ENCODE measurements at regions not wholly inside any gene's neighbourhood (a gene's known extent, or its start where the extent isn't known, plus 50 kb on each side); places are given as distances from the start of the nearest gene placed in this dataset.

DNA sequence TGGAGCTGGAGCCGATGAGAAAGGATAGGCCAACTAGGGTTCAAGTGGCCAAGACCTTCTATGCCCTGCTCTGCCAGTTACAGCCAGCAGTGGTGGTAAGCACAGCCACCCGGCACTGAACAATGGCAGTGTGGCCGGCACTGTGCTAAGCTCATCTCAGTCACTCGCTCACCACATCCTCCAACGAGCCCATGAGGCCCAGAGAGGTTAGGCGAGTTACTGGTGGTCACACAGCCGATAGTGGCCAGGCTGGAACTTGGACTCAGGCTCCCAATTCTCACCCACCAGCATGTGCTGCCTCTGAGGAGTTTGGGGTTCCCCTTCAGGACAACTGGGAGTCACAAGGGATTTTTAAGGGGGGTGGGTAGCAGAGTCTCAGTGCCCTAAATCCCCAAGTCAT is 66.4 kb downstream of the IGLL1 start:
- Histone ChIP-seq H3K4me1 (no peaks in the 10 kb centered on the region), H3K4me3 (no peak overlapping the region), H3K27me3 (no peaks in the 10 kb centered on the region), H3K9me3 (no peaks in the 10 kb centered on the region), H3K27ac (no peak overlapping the region), H3K36me3 (no peaks in the 10 kb centered on the region)
- ATAC-seq (ENCODE audit: low FRiP score in 2 of 2) (no peak), DNase-seq (no peak)
- WGBS, 2 donors = 93% methylated on average over 5 to 7 of the region's 7 CpGs
- TF ChIP-seq, protein P1, sequence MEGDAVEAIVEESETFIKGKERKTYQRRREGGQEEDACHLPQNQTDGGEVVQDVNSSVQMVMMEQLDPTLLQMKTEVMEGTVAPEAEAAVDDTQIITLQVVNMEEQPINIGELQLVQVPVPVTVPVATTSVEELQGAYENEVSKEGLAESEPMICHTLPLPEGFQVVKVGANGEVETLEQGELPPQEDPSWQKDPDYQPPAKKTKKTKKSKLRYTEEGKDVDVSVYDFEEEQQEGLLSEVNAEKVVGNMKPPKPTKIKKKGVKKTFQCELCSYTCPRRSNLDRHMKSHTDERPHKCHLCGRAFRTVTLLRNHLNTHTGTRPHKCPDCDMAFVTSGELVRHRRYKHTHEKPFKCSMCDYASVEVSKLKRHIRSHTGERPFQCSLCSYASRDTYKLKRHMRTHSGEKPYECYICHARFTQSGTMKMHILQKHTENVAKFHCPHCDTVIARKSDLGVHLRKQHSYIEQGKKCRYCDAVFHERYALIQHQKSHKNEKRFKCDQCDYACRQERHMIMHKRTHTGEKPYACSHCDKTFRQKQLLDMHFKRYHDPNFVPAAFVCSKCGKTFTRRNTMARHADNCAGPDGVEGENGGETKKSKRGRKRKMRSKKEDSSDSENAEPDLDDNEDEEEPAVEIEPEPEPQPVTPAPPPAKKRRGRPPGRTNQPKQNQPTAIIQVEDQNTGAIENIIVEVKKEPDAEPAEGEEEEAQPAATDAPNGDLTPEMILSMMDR (IDR thresholded peaks at IDR 0.05) = no peak
- TF ChIP-seq EP300 (IDR thresholded peaks at IDR 0.05) = no peak
- TF ChIP-seq POLR2AphosphoS5 (IDR thresholded peaks at IDR 0.05) = no peak
- no peak for TF ChIP-seq POLR2A (IDR thresholded peaks at IDR 0.05)

DNA sequence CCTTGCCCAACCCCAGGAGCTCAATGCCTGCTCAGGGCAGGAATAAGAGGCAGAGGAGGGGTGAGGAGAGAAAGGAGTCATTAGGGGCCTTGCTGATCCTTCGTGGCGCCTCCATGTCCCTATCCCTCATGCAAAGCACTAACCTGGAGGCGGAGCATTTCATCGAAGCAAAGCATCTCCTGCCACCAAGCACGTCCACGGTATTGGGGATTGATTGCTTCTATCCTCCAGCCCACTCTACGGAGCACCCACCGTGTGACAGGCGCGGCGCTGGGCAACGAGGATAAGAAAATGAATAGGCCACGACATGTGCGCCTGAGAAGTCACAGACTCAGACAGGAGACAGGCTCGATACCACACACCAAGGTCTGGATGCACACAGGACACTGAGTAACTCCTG is 67.0 kb downstream of the IGLL1 start:
- 92 to 93% methylated on average over 15 of the region's 15 CpGs for WGBS, 2 donors
- Histone ChIP-seq H3K27ac (no peak overlapping the region), H3K27me3 (no peaks in the 10 kb centered on the region), H3K4me3 (no peak overlapping the region), H3K4me1 (no peaks in the 10 kb centered on the region), H3K9me3 (no peaks in the 10 kb centered on the region), H3K36me3 (no peaks in the 10 kb centered on the region)
- ATAC-seq (ENCODE audit: low FRiP score in 2 of 2) = no peak
- TF ChIP-seq, protein P1 (IDR thresholded peaks at IDR 0.05) = no peak
- TF ChIP-seq EP300 (IDR thresholded peaks at IDR 0.05) (no peak), POLR2AphosphoS5 (IDR thresholded peaks at IDR 0.05) (no peak), POLR2A (IDR thresholded peaks at IDR 0.05) (no peak)
- no peak for DNase-seq

DNA sequence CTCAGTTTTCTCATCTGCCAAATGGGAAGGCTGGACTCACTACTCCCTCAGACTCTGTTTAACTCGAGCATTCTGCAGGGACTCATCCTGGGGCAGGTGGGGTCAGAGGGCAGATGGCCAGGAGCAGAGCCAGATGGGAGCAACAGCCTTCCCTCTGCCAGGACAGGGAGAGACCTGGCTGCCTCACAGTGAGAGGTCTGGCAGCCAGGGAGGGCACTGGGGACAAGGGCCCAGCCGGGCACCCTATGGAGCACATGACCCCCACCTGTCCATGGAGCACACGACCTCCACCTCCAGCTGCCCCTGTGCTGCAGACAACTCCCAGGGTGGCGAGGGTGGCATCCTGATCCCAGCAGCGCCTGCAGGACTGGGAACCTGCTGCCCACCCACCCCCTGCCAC is 67.4 kb downstream of the IGLL1 start:
- ATAC-seq (ENCODE audit: low FRiP score in 2 of 2) = no peak
- H3K27me3 ChIP-seq = no peaks in the 10 kb centered on the region
- H3K9me3 ChIP-seq = no peaks in the 10 kb centered on the region
- H3K4me1 ChIP-seq = no peaks in the 10 kb centered on the region
- no peaks in the 10 kb centered on the region for H3K36me3 ChIP-seq
- no peak overlapping the region for H3K27ac ChIP-seq
- WGBS, 2 donors = 84% methylated on average over 5 of the region's 5 CpGs; no CpG with 5 or more reads in 1 of the 2 donors
- TF ChIP-seq, protein P1 (IDR thresholded peaks at IDR 0.05) = no peak
- TF ChIP-seq POLR2A (IDR thresholded peaks at IDR 0.05) = no peak
- no peak for TF ChIP-seq EP300 (IDR thresholded peaks at IDR 0.05)
- no peak for TF ChIP-seq POLR2AphosphoS5 (IDR thresholded peaks at IDR 0.05)
- DNase-seq = no peak
- no peak overlapping the region for H3K4me3 ChIP-seq

DNA sequence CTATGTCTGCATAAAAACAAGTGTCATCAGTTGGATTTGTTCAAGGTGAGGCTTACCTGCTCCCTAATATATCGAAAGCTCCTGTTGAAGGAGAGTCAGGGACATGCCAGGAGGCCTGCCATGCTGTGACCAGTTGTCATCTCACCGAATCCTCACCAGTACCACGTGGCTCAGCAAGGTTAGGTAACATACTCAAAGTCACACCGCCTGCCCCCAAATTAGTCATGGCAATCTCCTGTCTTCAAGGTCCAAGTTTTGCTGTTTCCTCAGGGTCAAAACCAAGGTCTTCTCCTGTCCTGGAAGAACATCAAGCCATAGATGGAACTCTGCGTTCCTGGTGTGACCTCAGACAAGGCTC is 67.8 kb downstream of the IGLL1 start:
- DNase-seq (no peak), ATAC-seq (ENCODE audit: low FRiP score in 2 of 2) (no peak)
- WGBS, 2 donors = 88 to 100% methylated on average over 2 to 5 of the region's 5 CpGs
- Histone ChIP-seq H3K27me3 (no peaks in the 10 kb centered on the region), H3K36me3 (no peaks in the 10 kb centered on the region), H3K4me1 (no peaks in the 10 kb centered on the region), H3K27ac (no peak overlapping the region), H3K9me3 (no peaks in the 10 kb centered on the region), H3K4me3 (no peak overlapping the region)
- TF ChIP-seq POLR2AphosphoS5 (IDR thresholded peaks at IDR 0.05) (no peak), EP300 (IDR thresholded peaks at IDR 0.05) (no peak), POLR2A (IDR thresholded peaks at IDR 0.05) (no peak)
- TF ChIP-seq, protein P1 (IDR thresholded peaks at IDR 0.05) = no peak

DNA sequence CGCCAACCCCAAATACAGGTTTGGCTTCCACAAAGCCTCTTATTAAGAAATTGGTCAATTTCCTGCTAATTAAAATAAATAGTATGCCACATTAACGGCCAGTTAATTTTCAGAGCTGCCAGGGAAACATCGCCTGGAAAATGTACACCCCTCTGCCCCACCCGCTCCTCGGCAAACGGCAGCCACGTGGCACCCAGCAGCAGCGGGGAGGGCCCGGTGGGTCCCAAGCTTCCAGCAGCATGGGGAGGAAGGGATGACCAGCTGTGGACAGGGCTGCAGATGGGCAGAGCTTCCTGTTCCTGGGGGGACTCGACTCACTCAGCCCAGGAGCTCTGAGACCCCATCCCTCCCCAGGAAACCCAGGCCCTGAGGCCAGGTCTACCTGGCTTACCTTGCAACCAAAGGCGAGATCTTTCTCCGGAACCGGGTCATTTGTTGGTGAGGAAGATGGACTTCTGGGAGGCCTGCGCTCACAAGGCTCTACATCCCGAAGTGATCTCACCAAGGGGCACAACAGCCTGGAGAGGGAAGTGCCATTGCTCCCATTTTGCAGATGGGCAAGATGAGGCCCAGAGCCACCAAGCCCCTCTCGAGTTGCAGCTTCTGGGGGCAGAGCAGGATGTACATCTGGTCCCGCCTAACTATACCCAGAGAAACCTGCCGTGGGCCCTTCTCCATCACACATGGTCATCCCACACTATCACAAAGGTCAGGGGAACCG is 68.3 kb downstream of the IGLL1 start:
- Histone ChIP-seq H3K27me3 (no peaks in the 10 kb centered on the region), H3K4me3 (no peak overlapping the region), H3K9me3 (no peaks in the 10 kb centered on the region), H3K36me3 (no peaks in the 10 kb centered on the region), H3K4me1 (no peaks in the 10 kb centered on the region), H3K27ac (no peak overlapping the region)
- no peak for DNase-seq
- 75 to 76% methylated on average over 10 to 15 of the region's 19 CpGs for WGBS, 2 donors
- TF ChIP-seq POLR2AphosphoS5 (IDR thresholded peaks at IDR 0.05) = no peak
- TF ChIP-seq POLR2A (IDR thresholded peaks at IDR 0.05) = no peak
- no peak for TF ChIP-seq EP300 (IDR thresholded peaks at IDR 0.05)
- TF ChIP-seq, protein P1 (IDR thresholded peaks at IDR 0.05) = no peak
- no peak for ATAC-seq (ENCODE audit: low FRiP score in 2 of 2)
